ENCODE measurements at regions not wholly inside any gene's neighbourhood (a gene's known extent, or its start where the extent isn't known, plus 50 kb on each side); places are given as distances from the start of the nearest gene placed in this dataset.

GRCh38 chr22:22796724-22797123 is 90.9 kb upstream of the IGLL5 start:
- no peak for TF ChIP-seq CTCF (conservative IDR thresholded peaks at IDR 0.05; ENCODE audit: low read depth, low read length)
- peak; percentile 18 for DNase-seq (ENCODE audit: low read depth)
- no peak overlapping the region for H3K4me3 ChIP-seq (ENCODE audit: low read depth, low read length)

- DNase-seq (ENCODE audit: low read depth) = no peak
- no peak for TF ChIP-seq CTCF (conservative IDR thresholded peaks at IDR 0.05; ENCODE audit: low read depth, low read length)
- H3K4me3 ChIP-seq (ENCODE audit: low read depth, low read length) = no peak overlapping the region
These were observed 89.4 kb upstream of the IGLL5 start for GRCh38 chr22:22798232-22798616.

- TF ChIP-seq CTCF (conservative IDR thresholded peaks at IDR 0.05; ENCODE audit: low read depth, low read length) = no peak
- no peak overlapping the region for H3K4me3 ChIP-seq (ENCODE audit: low read depth, low read length)
- no peak for DNase-seq (ENCODE audit: low read depth)
These were observed 88.9 kb upstream of the IGLL5 start for GRCh38 chr22:22798716-22799115.

GRCh38 chr22:22799561-22799960 is 88.1 kb upstream of the IGLL5 start:
- DNase-seq (ENCODE audit: low read depth) = no peak
- TF ChIP-seq CTCF (conservative IDR thresholded peaks at IDR 0.05; ENCODE audit: low read depth, low read length) = no peak
- no peak overlapping the region for H3K4me3 ChIP-seq (ENCODE audit: low read depth, low read length)

GRCh38 chr22:22800716-22801115 is 86.9 kb upstream of the IGLL5 start:
- no peak for DNase-seq (ENCODE audit: low read depth)
- TF ChIP-seq CTCF (conservative IDR thresholded peaks at IDR 0.05; ENCODE audit: low read depth, low read length) = no peak
- no peak overlapping the region for H3K4me3 ChIP-seq (ENCODE audit: low read depth, low read length)

GRCh38 chr22:22802339-22802970 is 85.2 kb upstream of the IGLL5 start:
- TF ChIP-seq CTCF (conservative IDR thresholded peaks at IDR 0.05; ENCODE audit: low read depth, low read length) = peak; percentile 51
- no peak overlapping the region for H3K4me3 ChIP-seq (ENCODE audit: low read depth, low read length)
- DNase-seq (ENCODE audit: low read depth) = no peak

GRCh38 chr22:22803285-22803853 is 84.2 kb upstream of the IGLL5 start:
- no peak overlapping the region for H3K4me3 ChIP-seq (ENCODE audit: low read depth, low read length)
- TF ChIP-seq CTCF (conservative IDR thresholded peaks at IDR 0.05; ENCODE audit: low read depth, low read length) = no peak
- no peak for DNase-seq (ENCODE audit: low read depth)
